Stomach (tissue), 8 donors: ENCODE measurements at regions not wholly inside any gene's neighbourhood (a gene's known extent, or its start where the extent isn't known, plus 50 kb on each side); places are given as distances from the start of the nearest gene placed in this dataset.
"Not testable (repeated sequence)": the region's sequence is repeated elsewhere in the genome, so short reads cannot be mapped to it uniquely, and the experiment has no call there.

ENCODE experiments used
- DNase-seq, 2 donors: peaks; one replicate each; pipeline versions ENCODE4 v3.0.0 to v3.0.0-alpha.2; 2013 to 2019
- H3K27ac ChIP-seq, 5 donors: fragments of 200-600 bp in 4 of 5; sonication (generic) in 4 of 5; one replicate each; pipeline ENCODE4 v1.5.1; 2013 to 2019; ENCODE audit warnings: mild to moderate bottlenecking in 1 of 5, moderate library complexity in 1 of 5
- H3K27me3 ChIP-seq, 3 donors: fragments of 200-600 bp; sonication (generic); one replicate each; pipeline ENCODE4 v1.5.1; 2017 to 2019; ENCODE audit warnings: mixed run types in 1 of 3
- H3K36me3 ChIP-seq, 4 donors: fragments of 200-600 bp; sonication (generic); 1 replicate in 3 of 4; 2 replicates in 1 of 4; pipeline ENCODE4 v1.5.1; 2016 to 2019
- H3K4me1 ChIP-seq, 4 donors: fragments of 200-600 bp; sonication (generic); one replicate each; pipeline ENCODE4 v1.5.1; 2016 to 2019
- H3K4me3 ChIP-seq, 4 donors: fragments of 200-600 bp; sonication (generic) in 3 of 4; one replicate each; pipeline ENCODE4 v1.5.1; 2016 to 2019; ENCODE audit warnings: mild to moderate bottlenecking in 1 of 4
- H3K9me3 ChIP-seq, 4 donors: fragments of 200-600 bp; sonication (generic); one replicate each; pipeline ENCODE4 v1.5.1; 2016 to 2019
- CTCF ChIP-seq, 7 experiments: fragments of 450-650 bp in 4 of 7; fragments of 200-600 bp in 3 of 7; sonication (generic) in 3 of 7; IDR thresholded peaks; one replicate each; pipeline ENCODE4 v1.5.1; 2016 to 2019; ENCODE audit warnings: antibody characterized with exemption in 7 of 7, control low read depth in 2 of 7, mild to moderate bottlenecking in 1 of 7
- EP300 ChIP-seq: sonication (generic); formaldehyde crosslinking; IDR thresholded peaks from one replicate; pipeline ENCODE4 v1.6.1; 2017; ENCODE audit warnings: antibody characterized with exemption
- POLR2A ChIP-seq, 4 donors: fragments of 450-650 bp; IDR thresholded peaks; one replicate each; pipeline ENCODE4 v1.6.1; 2016; ENCODE audit warnings: antibody characterized with exemption in 4 of 4, control low read depth in 2 of 4, mild to moderate bottlenecking in 1 of 4, moderate library complexity in 1 of 4
- POLR2AphosphoS5 ChIP-seq, 3 donors: sonication (generic); formaldehyde crosslinking; IDR thresholded peaks; one replicate each; pipeline ENCODE4 v1.6.1; 2016; ENCODE audit warnings: antibody characterized with exemption in 3 of 3
- WGBS, 5 donors: extraction: QIAGEN DNeasy Blood & Tissue Kit in 3 of 5; methylation state at CpG; one replicate each; pipeline versions ENCODE4 v1.1.5 to v1.1.7; 2013 to 2018; 5-methylcytosine and 5-hydroxymethylcytosine counted together
- intact Hi-C: fragments of 100-400 bp; cut with DNase I; formaldehyde crosslinking; loops from one replicate; pipeline ENCODE4 v1.15.1; 2023; ENCODE audit warnings: low total_unique reads
- donor health status: healthy with polysubstance abuse.
- donor health status: Bipolar disorder and iron deficiency.
- donor health status: healthy.

GRCh38 chr15:45804028-45804427 is 169.2 kb downstream of the SQOR start:
- H3K4me3 ChIP-seq: no peak overlapping the region
- no peak overlapping the region for H3K27ac ChIP-seq
- no peaks in the 10 kb centered on the region for H3K36me3 ChIP-seq

GRCh38 chr15:45810201-45810600 is 175.4 kb downstream of the SQOR start:
- H3K4me1 ChIP-seq: no peaks in the 10 kb centered on the region
- TF ChIP-seq CTCF (IDR thresholded peaks at IDR 0.05): no peak
- no peak for TF ChIP-seq POLR2AphosphoS5 (IDR thresholded peaks at IDR 0.05)
- TF ChIP-seq EP300: no peak
- no peak for TF ChIP-seq POLR2A (IDR thresholded peaks at IDR 0.05)
- no peaks in the 10 kb centered on the region for H3K36me3 ChIP-seq
- no peak overlapping the region for H3K4me3 ChIP-seq
- intact Hi-C loops: no loop called here
- H3K27me3 ChIP-seq: no peaks in the 10 kb centered on the region
- DNase-seq: no peak
- 76 to 86% (median 85%) methylated on average over 6 to 7 of the region's 7 CpGs for WGBS, 5 donors
- H3K9me3 ChIP-seq: peaks cover 0 to 4% (median 0%) of the 10 kb centered on the region in 4 donors
- no peak overlapping the region for H3K27ac ChIP-seq

More at GRCh38 chr15:45804028-45804427, 169.2 kb downstream of the SQOR start:
- TF ChIP-seq CTCF (IDR thresholded peaks at IDR 0.05): no peak
- no peak for TF ChIP-seq POLR2AphosphoS5 (IDR thresholded peaks at IDR 0.05)
- no peak for TF ChIP-seq POLR2A (IDR thresholded peaks at IDR 0.05)
- TF ChIP-seq EP300: no peak
- no peak for DNase-seq
- 92 to 96% (median 95%) methylated on average over 3 of the region's 3 CpGs for WGBS, 5 donors
- H3K9me3 ChIP-seq: no peaks in the 10 kb centered on the region
- intact Hi-C loops: no loop called here
- no peaks in the 10 kb centered on the region for H3K27me3 ChIP-seq
- peaks cover 0 to 4% (median 0%) of the 10 kb centered on the region in 4 donors for H3K4me1 ChIP-seq

GRCh38 chr15:45812200-45812599 is 177.4 kb downstream of the SQOR start:
- TF ChIP-seq CTCF (IDR thresholded peaks at IDR 0.05) (no peak), EP300 (no peak), POLR2AphosphoS5 (IDR thresholded peaks at IDR 0.05) (no peak)
- no peaks in the 10 kb centered on the region for H3K36me3 ChIP-seq
- H3K4me3 ChIP-seq: no peak overlapping the region
- DNase-seq: no peak
- intact Hi-C loops: no loop called here
- peaks cover 0 to 5% (median 0%) of the 10 kb centered on the region in 4 donors for H3K9me3 ChIP-seq
- H3K27me3 ChIP-seq: no peaks in the 10 kb centered on the region
- WGBS, 5 donors: 61 to 74% (median 64%) methylated on average over 4 of the region's 4 CpGs
- H3K27ac ChIP-seq: no peak overlapping the region
- no peaks in the 10 kb centered on the region for H3K4me1 ChIP-seq

GRCh38 chr15:45817578-45817977 is 182.7 kb downstream of the SQOR start:
- H3K4me1 ChIP-seq, H3K27me3 ChIP-seq, H3K9me3 ChIP-seq, H3K4me3 ChIP-seq, H3K36me3 ChIP-seq, DNase-seq, intact Hi-C loops, H3K27ac ChIP-seq: not testable (repeated sequence)
- WGBS, 5 donors: 42 to 88% (median 77%) methylated on average over 2 of the region's 2 CpGs

GRCh38 chr15:45821390-45821789 is 186.6 kb downstream of the SQOR start:
- H3K4me3 ChIP-seq: no peak overlapping the region
- H3K27ac ChIP-seq: no peak overlapping the region
- TF ChIP-seq EP300 (no peak), CTCF (IDR thresholded peaks at IDR 0.05) (no peak), POLR2AphosphoS5 (IDR thresholded peaks at IDR 0.05) (no peak), POLR2A (IDR thresholded peaks at IDR 0.05) (no peak)
- H3K36me3 ChIP-seq: no peaks in the 10 kb centered on the region
- H3K27me3 ChIP-seq: no peaks in the 10 kb centered on the region
- intact Hi-C loops: no loop called here
- DNase-seq: no peak
- no peaks in the 10 kb centered on the region for H3K9me3 ChIP-seq
- WGBS, 5 donors: 60 to 91% (median 84%) methylated on average over 3 of the region's 3 CpGs
- H3K4me1 ChIP-seq: no peaks in the 10 kb centered on the region

- H3K4me3 ChIP-seq, H3K27me3 ChIP-seq, DNase-seq, H3K36me3 ChIP-seq, H3K9me3 ChIP-seq, H3K27ac ChIP-seq, H3K4me1 ChIP-seq, intact Hi-C loops: not testable (repeated sequence)
- WGBS, 5 donors: 77 to 89% (median 87%) methylated on average over 4 of the region's 4 CpGs
Observed at GRCh38 chr15:45822968-45823367, 188.1 kb downstream of the SQOR start.
